ENCODE measurements at regions not wholly inside any gene's neighbourhood (a gene's known extent, or its start where the extent isn't known, plus 50 kb on each side); places are given as distances from the start of the nearest gene placed in this dataset.

- no peaks in the 10 kb centered on the region for H3K36me3 ChIP-seq (ENCODE audit: insufficient read depth, low read length)
- DNase-seq: no peak
- no peaks in the 10 kb centered on the region for H3K27me3 ChIP-seq (ENCODE audit: insufficient read depth, low read length, poor library complexity)
- ATAC-seq (ENCODE audit: insufficient read depth, low read depth): no peak
- H4K20me1 ChIP-seq (ENCODE audit: insufficient read depth, low read length): no peaks in the 10 kb centered on the region
- no peak for TF ChIP-seq CTCF (IDR thresholded peaks at IDR 0.05; ENCODE audit: borderline replicate concordance, extremely low read depth, low read length, poor library complexity, severe bottlenecking)
- TF ChIP-seq EZH2 (IDR thresholded peaks at IDR 0.05; ENCODE audit: borderline replicate concordance, low read depth, low read length, severe bottlenecking): no peak
- no peak overlapping the region for H2AFZ ChIP-seq (ENCODE audit: low read depth, low read length)
- no peaks in the 10 kb centered on the region for H3K9me3 ChIP-seq (ENCODE audit: insufficient read depth, low read length, severe bottlenecking)
- no peaks in the 10 kb centered on the region for H3K79me2 ChIP-seq (ENCODE audit: insufficient read depth, low read length)
- H3K4me2 ChIP-seq (ENCODE audit: insufficient read depth, low read length): no peak overlapping the region
- H3K9ac ChIP-seq (ENCODE audit: low read depth, low read length): no peak overlapping the region
- H3K27ac ChIP-seq (ENCODE audit: low read length): no peak overlapping the region
- H3K4me3 ChIP-seq (ENCODE audit: low read depth in 1 of 2, low read length in 2 of 2): no peak overlapping the region
- no peaks in the 10 kb centered on the region for H3K4me1 ChIP-seq (ENCODE audit: insufficient read depth, low read length)
Observed at GRCh38 chr14:62364800-62365280, 602.6 kb downstream of the SNAPC1 start.

GRCh38 chr14:62369919-62370560 lies 607.8 kb downstream of the SNAPC1 start:
- Histone ChIP-seq H2AFZ (ENCODE audit: low read depth, low read length) (no peak overlapping the region), H3K9me3 (ENCODE audit: insufficient read depth, low read length, severe bottlenecking) (no peaks in the 10 kb centered on the region), H3K27ac (ENCODE audit: low read length) (no peak overlapping the region), H4K20me1 (ENCODE audit: insufficient read depth, low read length) (no peaks in the 10 kb centered on the region), H3K27me3 (ENCODE audit: insufficient read depth, low read length, poor library complexity) (peaks cover 4% of the 10 kb centered on the region), H3K79me2 (ENCODE audit: insufficient read depth, low read length) (no peaks in the 10 kb centered on the region), H3K4me3 (ENCODE audit: low read depth in 1 of 2, low read length in 2 of 2) (no peak overlapping the region), H3K36me3 (ENCODE audit: insufficient read depth, low read length) (no peaks in the 10 kb centered on the region), H3K4me1 (ENCODE audit: insufficient read depth, low read length) (no peaks in the 10 kb centered on the region), H3K9ac (ENCODE audit: low read depth, low read length) (no peak overlapping the region), H3K4me2 (ENCODE audit: insufficient read depth, low read length) (no peak overlapping the region)
- no peak for DNase-seq
- TF ChIP-seq EZH2 (IDR thresholded peaks at IDR 0.05; ENCODE audit: borderline replicate concordance, low read depth, low read length, severe bottlenecking) (no peak), CTCF (IDR thresholded peaks at IDR 0.05; ENCODE audit: borderline replicate concordance, extremely low read depth, low read length, poor library complexity, severe bottlenecking) (no peak)
- no peak for ATAC-seq (ENCODE audit: insufficient read depth, low read depth)

GRCh38 chr14:62373944-62374343 lies 611.7 kb downstream of the SNAPC1 start:
- H3K9me3 ChIP-seq (ENCODE audit: insufficient read depth, low read length, severe bottlenecking): no peaks in the 10 kb centered on the region
- no peak overlapping the region for H3K4me3 ChIP-seq (ENCODE audit: low read depth in 1 of 2, low read length in 2 of 2)
- H3K27me3 ChIP-seq (ENCODE audit: insufficient read depth, low read length, poor library complexity): peaks cover 4% of the 10 kb centered on the region
- DNase-seq (no peak), ATAC-seq (ENCODE audit: insufficient read depth, low read depth) (no peak)
- no peak overlapping the region for H3K27ac ChIP-seq (ENCODE audit: low read length)
- H3K79me2 ChIP-seq (ENCODE audit: insufficient read depth, low read length): no peaks in the 10 kb centered on the region
- H4K20me1 ChIP-seq (ENCODE audit: insufficient read depth, low read length): no peaks in the 10 kb centered on the region
- H2AFZ ChIP-seq (ENCODE audit: low read depth, low read length): no peak overlapping the region
- H3K9ac ChIP-seq (ENCODE audit: low read depth, low read length): no peak overlapping the region
- H3K4me2 ChIP-seq (ENCODE audit: insufficient read depth, low read length): no peak overlapping the region
- no peaks in the 10 kb centered on the region for H3K36me3 ChIP-seq (ENCODE audit: insufficient read depth, low read length)
- TF ChIP-seq CTCF (IDR thresholded peaks at IDR 0.05; ENCODE audit: borderline replicate concordance, extremely low read depth, low read length, poor library complexity, severe bottlenecking) (no peak), EZH2 (IDR thresholded peaks at IDR 0.05; ENCODE audit: borderline replicate concordance, low read depth, low read length, severe bottlenecking) (no peak)
- H3K4me1 ChIP-seq (ENCODE audit: insufficient read depth, low read length): no peaks in the 10 kb centered on the region
